GM13977 (cell line): ENCODE measurements at regions not wholly inside any gene's neighbourhood (a gene's known extent, or its start where the extent isn't known, plus 50 kb on each side); places are given as distances from the start of the nearest gene placed in this dataset.

Experiments used
- DNase-seq: peaks from one replicate; pipeline ENCODE4 v3.0.0; 2012; ENCODE audit warnings: low spot score
- in situ Hi-C: fragments of 300-500 bp; cut with MboI; formaldehyde crosslinking; loops from one replicate; pipeline ENCODE4 v1.12.0; 2022; ENCODE audit warnings: low sequenced_read_pairs, low pct_unique_long_range_greater_than_20kb, mixed read lengths, inconsistent platforms; ENCODE audit not compliant: unreplicated experiment
- TF ChIP-seq, protein P1 (sequence below): IDR thresholded peaks from 2 replicates; pipeline ENCODE4 v1.5.1; 2012; ENCODE audit warnings: mild to moderate bottlenecking, control low read depth; ENCODE audit not compliant: insufficient read depth; ENCODE audit errors: extremely low read depth, missing control alignments

DNA sequence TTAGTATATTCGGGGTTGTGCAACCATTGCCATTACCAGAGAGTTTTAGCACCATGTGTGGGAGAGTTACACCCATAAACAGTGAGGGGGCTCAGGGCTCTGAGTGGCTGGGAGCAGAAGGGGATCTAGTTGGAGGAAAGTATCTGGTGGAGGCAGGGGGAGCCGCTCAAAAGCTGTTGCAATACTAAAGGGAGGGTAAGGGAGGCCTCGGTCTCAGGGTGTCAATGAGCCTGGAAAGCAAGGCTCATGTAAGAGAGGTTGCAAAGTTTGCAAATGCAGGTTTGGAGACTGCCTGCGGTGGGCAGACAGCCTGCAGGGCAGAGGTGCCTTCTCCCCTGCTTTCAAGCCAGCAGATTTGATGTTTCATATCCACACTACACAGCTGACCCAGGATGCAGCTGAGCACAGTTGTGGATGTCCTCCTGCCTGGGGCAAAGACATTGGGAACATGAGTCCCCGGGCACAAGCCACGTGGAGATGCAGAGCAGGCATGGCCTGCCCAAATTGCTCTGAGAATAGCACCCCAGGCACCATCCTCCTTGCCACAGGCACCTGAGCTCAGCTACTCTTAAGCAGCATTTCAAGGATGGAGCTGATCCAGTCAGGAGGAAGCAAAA lies 181.4 kb downstream of the TLE3 start:
- in situ Hi-C loops = no loop called here
- DNase-seq = no peak
- TF ChIP-seq, protein P1, sequence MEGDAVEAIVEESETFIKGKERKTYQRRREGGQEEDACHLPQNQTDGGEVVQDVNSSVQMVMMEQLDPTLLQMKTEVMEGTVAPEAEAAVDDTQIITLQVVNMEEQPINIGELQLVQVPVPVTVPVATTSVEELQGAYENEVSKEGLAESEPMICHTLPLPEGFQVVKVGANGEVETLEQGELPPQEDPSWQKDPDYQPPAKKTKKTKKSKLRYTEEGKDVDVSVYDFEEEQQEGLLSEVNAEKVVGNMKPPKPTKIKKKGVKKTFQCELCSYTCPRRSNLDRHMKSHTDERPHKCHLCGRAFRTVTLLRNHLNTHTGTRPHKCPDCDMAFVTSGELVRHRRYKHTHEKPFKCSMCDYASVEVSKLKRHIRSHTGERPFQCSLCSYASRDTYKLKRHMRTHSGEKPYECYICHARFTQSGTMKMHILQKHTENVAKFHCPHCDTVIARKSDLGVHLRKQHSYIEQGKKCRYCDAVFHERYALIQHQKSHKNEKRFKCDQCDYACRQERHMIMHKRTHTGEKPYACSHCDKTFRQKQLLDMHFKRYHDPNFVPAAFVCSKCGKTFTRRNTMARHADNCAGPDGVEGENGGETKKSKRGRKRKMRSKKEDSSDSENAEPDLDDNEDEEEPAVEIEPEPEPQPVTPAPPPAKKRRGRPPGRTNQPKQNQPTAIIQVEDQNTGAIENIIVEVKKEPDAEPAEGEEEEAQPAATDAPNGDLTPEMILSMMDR = no peak

DNA sequence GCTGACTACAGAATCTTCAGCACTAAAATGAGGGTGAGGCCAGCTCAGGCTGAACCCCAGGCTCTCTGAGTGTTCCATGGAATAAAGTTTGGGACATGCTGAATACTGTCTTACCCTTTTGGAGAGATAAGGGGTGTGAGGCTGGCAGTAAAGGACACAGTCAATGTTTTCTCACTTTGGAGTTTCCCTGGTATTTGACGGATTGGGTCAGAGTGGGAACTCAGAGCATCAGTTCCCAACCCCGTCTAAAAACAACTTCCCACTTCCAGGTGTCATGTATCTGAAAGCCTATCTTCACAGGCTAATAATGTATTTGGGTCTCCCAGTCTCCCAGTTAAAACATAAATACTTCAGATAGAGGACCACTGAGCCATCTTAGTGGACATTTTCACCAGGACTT lies 180.7 kb downstream of the TLE3 start:
- TF ChIP-seq, protein P1 = no peak
- in situ Hi-C loops = no loop called here
- no peak for DNase-seq

DNA sequence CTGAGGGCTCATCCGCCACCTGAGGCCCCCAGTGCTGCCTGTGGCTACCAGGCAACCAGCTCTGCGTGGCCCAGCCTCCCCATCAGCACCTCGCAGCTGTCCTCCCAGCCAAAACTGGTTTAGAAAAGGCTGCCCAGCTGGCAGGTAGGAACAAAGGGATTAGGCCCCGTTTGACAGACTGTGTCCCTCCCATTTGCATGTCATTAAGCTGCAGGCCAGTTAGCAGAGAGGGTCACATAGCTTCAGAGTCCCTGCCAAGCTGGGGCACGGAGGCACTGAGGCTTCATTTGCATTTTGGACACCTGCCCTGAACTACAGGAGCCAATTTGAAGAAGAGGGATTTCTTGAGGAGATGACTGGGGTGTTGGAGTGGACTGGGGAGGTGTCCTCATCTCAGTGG lies 177.9 kb downstream of the TLE3 start:
- TF ChIP-seq, protein P1 = no peak
- in situ Hi-C loops = no loop called here
- no peak for DNase-seq

DNA sequence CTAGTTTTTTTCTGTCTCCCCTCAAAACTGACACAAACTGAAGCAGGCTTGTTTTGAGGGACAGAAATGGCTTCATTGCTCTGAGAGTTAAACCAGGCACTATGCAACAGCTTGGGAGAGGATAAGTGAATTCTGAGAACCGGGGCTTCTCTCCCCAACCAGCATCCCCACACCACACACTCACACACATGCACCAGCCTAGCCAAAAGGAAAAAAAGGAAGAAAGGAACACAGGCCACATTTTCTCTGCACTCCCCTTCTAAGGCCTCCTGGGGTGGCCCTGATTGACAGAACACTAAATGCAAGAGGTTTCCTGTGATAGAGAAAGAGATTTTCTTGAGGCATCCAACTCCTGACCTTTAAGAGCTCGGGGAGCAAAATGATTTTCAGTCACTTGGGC lies 177.5 kb downstream of the TLE3 start:
- in situ Hi-C loops = no loop called here
- TF ChIP-seq, protein P1 = no peak
- DNase-seq = no peak

DNA sequence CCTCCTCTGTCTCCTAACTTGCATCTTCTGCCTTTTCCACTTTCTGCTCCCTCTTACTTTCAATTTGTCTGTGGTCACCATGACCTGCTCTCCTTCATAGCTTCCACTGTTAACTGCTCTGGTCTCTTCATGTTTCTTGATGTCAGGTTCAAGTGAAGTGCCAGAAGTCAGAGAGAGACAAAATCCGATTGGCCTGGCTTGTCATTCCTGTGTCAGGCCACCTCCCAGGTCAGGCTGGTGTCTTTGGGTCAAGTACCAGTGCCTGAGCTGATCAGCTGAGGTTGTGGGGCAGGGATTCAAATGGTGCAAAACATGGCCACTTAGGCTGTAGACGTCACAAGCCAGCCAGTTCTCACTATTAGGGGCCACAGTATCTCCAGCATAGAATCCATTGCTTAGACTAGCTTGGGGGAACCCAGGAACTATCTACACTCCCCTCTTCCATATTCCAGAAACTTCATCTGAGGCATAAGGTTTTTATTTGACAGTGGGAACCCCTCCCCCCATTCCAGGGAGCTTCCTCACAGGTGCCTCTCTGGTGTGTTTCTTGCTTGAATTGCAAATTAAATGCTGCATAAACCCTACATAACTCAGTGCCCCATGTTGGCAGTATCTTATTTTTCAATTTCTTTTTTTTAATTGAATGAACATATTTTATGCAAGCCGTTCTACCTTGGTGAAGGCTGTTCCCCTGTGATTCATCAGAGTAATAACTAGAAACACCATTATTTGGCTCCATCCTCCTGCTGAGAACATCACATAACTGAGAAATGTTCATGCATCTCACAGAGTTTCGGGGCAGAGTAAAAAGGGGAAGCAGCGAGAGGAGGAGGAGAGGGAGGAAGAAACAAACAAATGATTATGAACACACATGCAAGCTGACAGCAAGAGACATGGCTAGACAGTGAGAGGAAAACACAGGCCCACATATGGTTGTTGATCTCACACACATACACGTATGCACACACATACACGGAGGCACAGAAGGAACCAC lies 175.8 kb downstream of the TLE3 start:
- TF ChIP-seq, protein P1 = no peak
- in situ Hi-C loops = no loop called here
- DNase-seq = no peak

DNA sequence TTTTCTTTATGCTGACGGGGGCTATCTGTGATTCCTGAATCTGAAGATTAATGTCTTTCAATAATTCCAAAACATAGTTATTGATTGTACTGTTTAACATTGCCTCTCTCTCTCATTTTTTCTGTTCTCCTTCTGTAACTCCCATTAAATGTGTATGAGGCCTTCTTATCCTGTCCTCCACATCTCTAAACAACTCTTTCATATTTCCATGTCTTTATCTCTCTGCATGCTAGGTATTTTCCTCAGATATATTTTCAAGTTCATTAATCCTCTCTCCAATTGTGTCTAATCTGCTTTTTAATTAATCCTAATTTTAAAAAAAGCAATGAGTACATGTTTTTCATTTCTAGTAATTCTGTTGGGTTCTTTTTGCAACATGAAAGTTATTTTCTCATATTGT lies 173.2 kb downstream of the TLE3 start:
- TF ChIP-seq, protein P1 = no peak
- in situ Hi-C loops = no loop called here
- DNase-seq = no peak
